ENCODE measurements at regions not wholly inside any gene's neighbourhood (a gene's known extent, or its start where the extent isn't known, plus 50 kb on each side); places are given as distances from the start of the nearest gene placed in this dataset.
"Not testable (repeated sequence)": the region's sequence is repeated elsewhere in the genome, so short reads cannot be mapped to it uniquely, and the experiment has no call there.

DNA sequence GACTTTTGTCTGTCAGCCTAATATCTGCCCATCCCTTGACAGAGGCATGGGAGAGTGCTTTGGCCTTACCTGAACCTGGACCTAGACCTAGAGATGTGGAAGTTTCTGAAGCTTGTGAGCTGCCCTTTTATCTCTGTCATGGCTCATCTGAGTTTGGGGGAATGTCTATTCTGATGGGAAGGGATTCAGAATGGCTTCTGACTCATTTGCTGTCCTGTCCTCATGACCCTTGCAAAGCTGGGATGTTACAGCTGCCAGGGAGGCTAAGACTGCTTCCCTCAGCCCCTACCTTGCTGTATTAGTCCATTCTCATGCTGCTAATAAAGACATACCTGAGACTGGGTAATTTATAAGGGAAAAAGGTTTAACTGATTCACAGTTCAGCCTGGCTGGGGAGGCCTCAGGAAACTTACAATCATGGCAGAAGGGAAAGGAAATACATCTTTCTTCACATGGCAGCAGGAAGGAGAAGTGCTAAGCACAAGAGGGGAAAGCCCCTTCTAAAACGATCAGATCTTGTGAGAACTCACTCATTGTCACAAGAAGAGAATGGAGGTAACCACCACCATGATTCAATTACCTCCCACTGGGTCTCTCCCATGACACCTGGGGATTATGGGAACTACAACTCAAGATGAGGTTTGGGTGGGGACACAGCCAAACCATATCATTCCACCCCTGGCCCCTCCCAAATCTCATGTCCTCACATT lies 252.2 kb downstream of the ERMARD start:
- DNase-seq (ENCODE audit: low read depth): no peak
- TF ChIP-seq CTCF (conservative IDR thresholded peaks at IDR 0.05; ENCODE audit: low read depth, low read length): no peak
- H3K4me3 ChIP-seq (ENCODE audit: low read depth, low read length): no peak overlapping the region

- no peak for TF ChIP-seq CTCF (conservative IDR thresholded peaks at IDR 0.05; ENCODE audit: low read depth, low read length)
- DNase-seq (ENCODE audit: low read depth): no peak
- H3K4me3 ChIP-seq (ENCODE audit: low read depth, low read length): no peak overlapping the region
Observed at GRCh38 chr6:170003027-170003426, 251.6 kb downstream of the ERMARD start.

GRCh38 chr6:170001782-170002181 lies 250.4 kb downstream of the ERMARD start:
- DNase-seq (ENCODE audit: low read depth); H3K4me3 ChIP-seq (ENCODE audit: low read depth, low read length): not testable (repeated sequence)

DNA sequence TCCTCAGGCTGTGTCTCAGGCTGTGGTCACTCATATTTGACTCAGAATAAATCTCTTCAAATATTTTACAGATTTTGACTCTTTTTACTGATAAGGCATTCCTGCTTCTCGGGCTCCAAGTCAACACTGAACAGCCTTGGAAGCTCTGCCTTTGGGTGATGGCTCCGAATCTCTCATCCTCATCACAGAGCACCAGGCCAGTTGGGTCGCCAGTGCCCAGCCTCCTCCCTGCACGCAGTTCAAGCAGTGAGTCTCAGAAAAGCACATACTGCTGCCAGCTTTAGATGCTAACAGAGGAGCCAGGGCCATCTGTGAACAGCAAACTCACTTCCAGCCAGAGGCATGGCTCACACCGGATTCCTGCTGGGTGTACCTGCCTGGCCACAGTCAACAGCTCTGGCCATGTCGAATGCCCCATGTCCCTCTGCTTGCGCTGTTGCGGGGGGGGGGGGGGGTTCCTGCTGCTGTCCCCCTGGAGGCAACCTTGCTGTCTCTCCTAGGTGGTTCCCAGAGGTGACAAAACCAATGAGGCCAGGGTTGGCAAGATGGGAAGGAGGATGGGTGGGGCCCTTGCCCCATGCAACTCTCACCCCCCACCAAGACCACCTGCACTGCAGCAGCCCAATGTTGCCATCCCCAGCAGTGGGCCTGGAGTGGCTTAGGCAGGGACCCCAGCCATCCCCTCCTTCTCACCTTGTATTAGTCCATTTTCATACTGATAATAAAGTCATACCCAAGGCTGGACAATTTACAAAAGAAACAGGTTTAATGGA lies 248.8 kb downstream of the ERMARD start:
- TF ChIP-seq CTCF (conservative IDR thresholded peaks at IDR 0.05; ENCODE audit: low read depth, low read length): no peak
- H3K4me3 ChIP-seq (ENCODE audit: low read depth, low read length): no peak overlapping the region
- no peak for DNase-seq (ENCODE audit: low read depth)

DNA sequence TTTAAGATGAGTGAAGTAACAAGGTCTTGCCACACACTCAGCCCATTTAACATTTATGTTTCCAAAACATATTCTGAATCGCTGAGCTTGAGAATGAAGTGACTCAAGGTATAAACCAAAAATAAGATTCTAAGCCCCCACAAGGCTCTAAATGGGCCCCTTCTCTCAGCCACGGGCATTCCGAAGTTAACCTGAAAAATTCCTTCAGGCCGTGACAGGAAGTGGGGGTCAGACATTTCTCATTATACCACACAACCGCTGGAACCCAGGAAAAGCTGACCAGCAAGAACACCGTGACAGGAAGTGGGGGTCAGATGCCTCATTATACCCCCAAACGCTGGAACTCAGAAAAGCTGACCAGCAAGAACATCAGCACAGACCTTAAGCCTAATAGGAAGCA lies 247.9 kb downstream of the ERMARD start:
- no peak for TF ChIP-seq CTCF (conservative IDR thresholded peaks at IDR 0.05; ENCODE audit: low read depth, low read length)
- peak; percentile 18 for DNase-seq (ENCODE audit: low read depth)
- H3K4me3 ChIP-seq (ENCODE audit: low read depth, low read length): no peak overlapping the region

- no peak for TF ChIP-seq CTCF (conservative IDR thresholded peaks at IDR 0.05; ENCODE audit: low read depth, low read length)
- DNase-seq (ENCODE audit: low read depth): no peak
- H3K4me3 ChIP-seq (ENCODE audit: low read depth, low read length): no peak overlapping the region
Observed at GRCh38 chr6:169998457-169998856, 247.0 kb downstream of the ERMARD start.

- peak; percentile 11 for DNase-seq (ENCODE audit: low read depth)
- no peak for TF ChIP-seq CTCF (conservative IDR thresholded peaks at IDR 0.05; ENCODE audit: low read depth, low read length)
- no peak overlapping the region for H3K4me3 ChIP-seq (ENCODE audit: low read depth, low read length)
Observed at GRCh38 chr6:169997930-169998218, 246.5 kb downstream of the ERMARD start.
